GM23248 (cell line): ENCODE measurements at regions not wholly inside any gene's neighbourhood (a gene's known extent, or its start where the extent isn't known, plus 50 kb on each side); places are given as distances from the start of the nearest gene placed in this dataset.

ENCODE experiments used
- EZH2 ChIP-seq: fragments of 200-600 bp; sonication (generic); IDR thresholded peaks from 2 replicates; pipeline ENCODE4 v1.6.1; 2018; ENCODE audit warnings: antibody characterized with exemption, mild to moderate bottlenecking; ENCODE audit not compliant: insufficient read depth, poor library complexity, severe bottlenecking
- EZH2phosphoT487 ChIP-seq: fragments of 200-600 bp; sonication (generic); IDR thresholded peaks from 2 replicates; pipeline ENCODE4 v1.6.1; 2018; ENCODE audit warnings: antibody characterized with exemption, moderate library complexity, mild to moderate bottlenecking, low read depth; ENCODE audit not compliant: insufficient read depth

DNA sequence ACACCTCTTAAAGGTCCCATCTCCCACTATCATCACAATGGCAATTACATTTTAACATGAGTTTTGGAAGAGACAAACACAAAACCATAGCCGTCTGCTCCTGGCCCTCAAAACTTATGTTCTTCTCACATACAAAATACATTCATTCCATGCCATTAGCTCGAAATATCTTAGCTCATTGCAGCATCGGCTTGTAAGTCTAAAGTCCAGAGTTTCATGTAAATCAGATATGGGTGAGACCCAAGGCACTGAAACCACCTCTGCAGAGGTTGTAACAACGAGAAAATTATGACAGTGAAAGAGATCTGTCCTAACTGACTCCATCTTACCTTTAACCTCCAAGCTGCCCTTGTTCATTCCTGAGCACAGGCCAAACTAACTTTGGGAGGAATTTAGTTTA, 635.0 kb upstream of the SPRY2 start:
- TF ChIP-seq EZH2: no peak
- TF ChIP-seq EZH2phosphoT487: no peak
